ENCODE measurements at regions not wholly inside any gene's neighbourhood (a gene's known extent, or its start where the extent isn't known, plus 50 kb on each side); places are given as distances from the start of the nearest gene placed in this dataset.

DNA sequence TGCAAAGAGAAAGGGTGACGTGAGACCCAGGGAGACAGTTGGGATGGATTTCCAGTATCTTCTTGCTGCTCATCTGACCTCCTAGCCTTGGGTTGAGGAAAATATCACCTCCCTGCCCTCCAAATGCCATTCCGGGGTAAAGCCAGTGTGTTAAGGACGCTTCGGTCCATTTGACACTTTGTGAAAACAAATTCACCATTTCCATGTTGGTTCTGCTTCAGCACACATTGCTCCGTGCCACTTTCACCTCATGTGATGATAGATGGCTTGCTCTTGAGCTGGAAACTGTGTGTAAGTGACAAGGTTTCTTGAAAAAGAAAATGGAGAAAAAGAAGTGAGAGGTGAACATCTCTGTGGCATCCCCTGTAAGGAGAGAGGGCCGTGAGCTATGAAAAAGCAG, 256.1 kb upstream of the PGRMC2 start:
- H3K4me3 Mint-ChIP-seq, result no peak overlapping the region
- no peak overlapping the region for H3K9ac ChIP-seq (ENCODE audit: low read length)
- H2AFZ ChIP-seq (ENCODE audit: insufficient read depth, low read depth, low read length, poor library complexity, severe bottlenecking), result no peak overlapping the region
- intact Hi-C loops (cut with micrococcal nuclease), result no loop called here
- H3K4me3 ChIP-seq (ENCODE audit: control extremely low read depth in 1 of 5, extremely low read depth in 1 of 5, insufficient read depth in 1 of 5, low read depth in 2 of 5, low read length in 4 of 5), result no peak overlapping the region
- H3K9me3 Mint-ChIP-seq (ENCODE audit: insufficient read depth), result no peaks in the 10 kb centered on the region
- H3K4me1 Mint-ChIP-seq, result no peaks in the 10 kb centered on the region
- ATAC-seq (ENCODE audit: low read depth) (no peak), DNase-seq (no peak)
- no peaks in the 10 kb centered on the region for H3K9me3 ChIP-seq (ENCODE audit: control extremely low read depth in 1 of 3, control insufficient read depth in 2 of 3, insufficient read depth in 1 of 3, low read length in 2 of 3)
- no peak for TF ChIP-seq EZH2 (IDR thresholded peaks at IDR 0.05; ENCODE audit: borderline replicate concordance, insufficient read depth, low read depth, low read length, poor library complexity, severe bottlenecking)
- TF ChIP-seq, protein P1, sequence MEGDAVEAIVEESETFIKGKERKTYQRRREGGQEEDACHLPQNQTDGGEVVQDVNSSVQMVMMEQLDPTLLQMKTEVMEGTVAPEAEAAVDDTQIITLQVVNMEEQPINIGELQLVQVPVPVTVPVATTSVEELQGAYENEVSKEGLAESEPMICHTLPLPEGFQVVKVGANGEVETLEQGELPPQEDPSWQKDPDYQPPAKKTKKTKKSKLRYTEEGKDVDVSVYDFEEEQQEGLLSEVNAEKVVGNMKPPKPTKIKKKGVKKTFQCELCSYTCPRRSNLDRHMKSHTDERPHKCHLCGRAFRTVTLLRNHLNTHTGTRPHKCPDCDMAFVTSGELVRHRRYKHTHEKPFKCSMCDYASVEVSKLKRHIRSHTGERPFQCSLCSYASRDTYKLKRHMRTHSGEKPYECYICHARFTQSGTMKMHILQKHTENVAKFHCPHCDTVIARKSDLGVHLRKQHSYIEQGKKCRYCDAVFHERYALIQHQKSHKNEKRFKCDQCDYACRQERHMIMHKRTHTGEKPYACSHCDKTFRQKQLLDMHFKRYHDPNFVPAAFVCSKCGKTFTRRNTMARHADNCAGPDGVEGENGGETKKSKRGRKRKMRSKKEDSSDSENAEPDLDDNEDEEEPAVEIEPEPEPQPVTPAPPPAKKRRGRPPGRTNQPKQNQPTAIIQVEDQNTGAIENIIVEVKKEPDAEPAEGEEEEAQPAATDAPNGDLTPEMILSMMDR (IDR thresholded peaks at IDR 0.05), result no peak
- no peaks in the 10 kb centered on the region for H3K79me2 ChIP-seq (ENCODE audit: control insufficient read depth, insufficient read depth, low read length)
- H3K36me3 ChIP-seq (replicated peaks in 1 of 2; ENCODE audit: control extremely low read depth in 1 of 2, control insufficient read depth in 1 of 2, extremely low read depth in 1 of 2, insufficient read depth in 2 of 2, low read length in 1 of 2), result no peaks in the 10 kb centered on the region
- POLR2A ChIA-PET, result no interaction called here
- CTCF ChIA-PET, result no interaction called here
- no peaks in the 10 kb centered on the region for H3K4me1 ChIP-seq (ENCODE audit: control insufficient read depth in 2 of 2, insufficient read depth in 2 of 2, low read length in 2 of 2)
- peaks cover 11% of the 10 kb centered on the region for H3K27me3 Mint-ChIP-seq
- H3K27ac ChIP-seq (ENCODE audit: low read length in 2 of 2), result no peak overlapping the region
- no peak overlapping the region for H3K27ac Mint-ChIP-seq
- H4K20me1 ChIP-seq (ENCODE audit: control insufficient read depth, insufficient read depth, low read length, poor library complexity, severe bottlenecking), result no peaks in the 10 kb centered on the region
- H3K27me3 ChIP-seq (replicated peaks in 1 of 4; ENCODE audit: control extremely low read depth in 1 of 4, control insufficient read depth in 3 of 4, insufficient read depth in 4 of 4, low read length in 3 of 4), result peaks cover 0 to 2% (median 0%) of the 10 kb centered on the region in 4 experiments
- H3K4me2 ChIP-seq (replicated peaks; ENCODE audit: low read depth, low read length, poor library complexity, severe bottlenecking), result no peak overlapping the region
- 68% methylated on average over 4 of the region's 6 CpGs for WGBS (ENCODE audit: insufficient coverage)

DNA sequence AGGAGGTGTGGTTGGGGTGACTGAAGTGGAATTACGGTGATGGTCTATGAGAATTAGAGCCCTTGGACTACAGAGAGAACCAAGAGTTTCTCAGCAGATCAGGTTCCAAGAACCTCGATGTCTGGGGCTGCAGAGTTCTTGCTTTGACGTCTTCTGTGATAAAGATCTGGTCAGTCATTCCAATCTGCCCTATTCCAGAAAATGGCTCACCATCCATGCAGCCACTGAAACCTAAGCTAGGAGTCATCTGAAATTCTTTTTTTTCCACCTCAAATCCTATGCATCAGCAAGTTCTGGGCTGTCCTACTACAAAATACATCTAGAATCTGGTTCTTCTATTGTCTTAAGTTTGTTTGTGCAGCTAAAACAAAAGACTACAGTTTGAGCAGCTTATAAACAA, 254.4 kb upstream of the PGRMC2 start:
- CTCF ChIA-PET, result no interaction called here

More for the DNA sequence above, 254.4 kb upstream of the PGRMC2 start:
- H3K4me1 Mint-ChIP-seq, result no peaks in the 10 kb centered on the region
- Histone ChIP-seq H3K4me2 (replicated peaks; ENCODE audit: low read depth, low read length, poor library complexity, severe bottlenecking) (no peak overlapping the region), H3K36me3 (replicated peaks in 1 of 2; ENCODE audit: control extremely low read depth in 1 of 2, control insufficient read depth in 1 of 2, extremely low read depth in 1 of 2, insufficient read depth in 2 of 2, low read length in 1 of 2) (no peaks in the 10 kb centered on the region), H3K9me3 (ENCODE audit: control extremely low read depth in 1 of 3, control insufficient read depth in 2 of 3, insufficient read depth in 1 of 3, low read length in 2 of 3) (no peaks in the 10 kb centered on the region), H3K4me3 (ENCODE audit: control extremely low read depth in 1 of 5, extremely low read depth in 1 of 5, insufficient read depth in 1 of 5, low read depth in 2 of 5, low read length in 4 of 5) (no peak overlapping the region), H3K27me3 (replicated peaks in 1 of 4; ENCODE audit: control extremely low read depth in 1 of 4, control insufficient read depth in 3 of 4, insufficient read depth in 4 of 4, low read length in 3 of 4) (no peaks in the 10 kb centered on the region), H4K20me1 (ENCODE audit: control insufficient read depth, insufficient read depth, low read length, poor library complexity, severe bottlenecking) (no peaks in the 10 kb centered on the region), H3K4me1 (ENCODE audit: control insufficient read depth in 2 of 2, insufficient read depth in 2 of 2, low read length in 2 of 2) (no peaks in the 10 kb centered on the region), H2AFZ (ENCODE audit: insufficient read depth, low read depth, low read length, poor library complexity, severe bottlenecking) (no peak overlapping the region), H3K9ac (ENCODE audit: low read length) (no peak overlapping the region), H3K79me2 (ENCODE audit: control insufficient read depth, insufficient read depth, low read length) (no peaks in the 10 kb centered on the region), H3K27ac (ENCODE audit: low read length in 2 of 2) (no peak overlapping the region)
- peaks cover 7% of the 10 kb centered on the region for H3K27me3 Mint-ChIP-seq
- no peak for DNase-seq
- no peak overlapping the region for H3K27ac Mint-ChIP-seq
- no peak overlapping the region for H3K4me3 Mint-ChIP-seq
- intact Hi-C loops (cut with micrococcal nuclease), result no loop called here
- no peak for ATAC-seq (ENCODE audit: low read depth)
- TF ChIP-seq, protein P1 (IDR thresholded peaks at IDR 0.05), result no peak
- TF ChIP-seq EZH2 (IDR thresholded peaks at IDR 0.05; ENCODE audit: borderline replicate concordance, insufficient read depth, low read depth, low read length, poor library complexity, severe bottlenecking), result no peak
- POLR2A ChIA-PET, result no interaction called here
- no peaks in the 10 kb centered on the region for H3K9me3 Mint-ChIP-seq (ENCODE audit: insufficient read depth)
- 91% methylated on average over 3 of the region's 3 CpGs for WGBS (ENCODE audit: insufficient coverage)
